Chondrocyte (in vitro differentiated cells): ENCODE measurements at regions not wholly inside any gene's neighbourhood (a gene's known extent, or its start where the extent isn't known, plus 50 kb on each side); places are given as distances from the start of the nearest gene placed in this dataset.

Experiments used
- DNase-seq: peaks from one replicate; pipeline ENCODE4 v3.0.0; 2021; ENCODE audit warnings: mixed read lengths, low spot score
- H3K27ac Mint-ChIP-seq: one replicate; pipeline ENCODE4 v1.8.0; 2021; ENCODE audit warnings: mild to moderate bottlenecking, moderate library complexity, mixed read lengths; ENCODE audit not compliant: unreplicated experiment
- H3K27me3 Mint-ChIP-seq: 2 replicates; pipeline ENCODE4 v1.8.0; 2021; ENCODE audit warnings: low read depth, mixed read lengths
- H3K36me3 Mint-ChIP-seq: 2 replicates; pipeline ENCODE4 v1.8.0; 2021; ENCODE audit warnings: low read depth, mixed read lengths
- H3K4me1 Mint-ChIP-seq: 2 replicates; pipeline ENCODE4 v1.8.0; 2021; ENCODE audit warnings: low read depth, mild to moderate bottlenecking, mixed read lengths
- H3K4me3 Mint-ChIP-seq: one replicate; pipeline ENCODE4 v1.8.0; 2021; ENCODE audit warnings: mild to moderate bottlenecking, moderate library complexity, mixed read lengths; ENCODE audit not compliant: unreplicated experiment
- H3K9me3 Mint-ChIP-seq: 2 replicates; pipeline ENCODE4 v1.8.0; 2021; ENCODE audit warnings: low read depth, mixed read lengths
- CTCF ChIP-seq: fragments of 200-600 bp; sonication (generic); IDR thresholded peaks from 2 replicates; pipeline ENCODE4 v1.5.0; 2021; ENCODE audit warnings: antibody characterized with exemption, mild to moderate bottlenecking, moderate library complexity

DNA sequence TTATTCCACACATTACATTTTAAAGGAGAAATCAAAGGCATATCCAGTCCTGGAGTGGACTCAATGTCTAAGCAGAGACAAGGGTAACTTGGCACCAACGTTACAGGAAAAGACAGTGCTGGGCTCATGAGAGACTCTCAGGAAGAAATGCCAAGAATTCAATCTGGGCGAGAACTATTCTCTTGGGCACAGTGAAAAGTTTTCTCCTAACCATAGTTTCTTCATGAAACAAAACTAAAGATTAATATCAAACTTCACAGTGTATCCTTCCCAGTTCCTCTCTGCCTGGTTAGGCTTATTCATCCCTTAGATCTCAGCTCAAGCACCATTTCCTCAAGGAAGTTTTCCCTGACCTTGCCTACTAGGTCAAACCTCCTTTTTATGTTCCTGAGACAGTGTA is 109.4 kb upstream of the TLL1 start:
- Mint-ChIP-seq H3K27me3 (peaks cover 8% of the 10 kb centered on the region), H3K9me3 (no peaks in the 10 kb centered on the region), H3K4me1 (peaks cover 38% of the 10 kb centered on the region), H3K27ac (no peak overlapping the region), H3K36me3 (no peaks in the 10 kb centered on the region), H3K4me3 (no peak overlapping the region)
- TF ChIP-seq CTCF: no peak
- no peak for DNase-seq

GRCh38 chr4:165765053-165765452 is 108.0 kb upstream of the TLL1 start:
- Mint-ChIP-seq H3K9me3 (no peaks in the 10 kb centered on the region), H3K4me3 (no peak overlapping the region), H3K27ac (no peak overlapping the region), H3K36me3 (no peaks in the 10 kb centered on the region), H3K4me1 (peaks cover 26% of the 10 kb centered on the region), H3K27me3 (peaks cover 8% of the 10 kb centered on the region)
- TF ChIP-seq CTCF: no peak
- DNase-seq: no peak

DNA sequence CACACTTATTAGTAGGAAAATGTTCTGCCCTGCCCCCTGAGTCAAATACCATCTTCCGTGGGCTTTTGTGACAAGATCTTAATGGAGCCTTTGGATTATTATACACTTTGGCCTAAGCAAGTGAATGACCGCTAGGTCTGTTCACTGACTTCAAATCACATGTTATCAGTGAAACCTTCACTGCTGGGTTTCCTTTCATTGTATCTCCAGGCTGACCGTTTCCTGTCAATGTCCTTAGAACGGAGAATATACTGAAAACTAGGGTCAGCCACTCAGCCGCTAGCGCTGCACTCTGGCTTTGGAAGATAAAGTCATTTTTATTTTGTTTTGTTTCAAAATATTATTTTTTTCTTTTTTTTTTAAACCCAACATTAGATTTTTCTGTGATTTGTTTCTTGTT is 107.0 kb upstream of the TLL1 start:
- H3K27ac Mint-ChIP-seq: no peak overlapping the region
- peaks cover 26% of the 10 kb centered on the region for H3K4me1 Mint-ChIP-seq
- H3K9me3 Mint-ChIP-seq: no peaks in the 10 kb centered on the region
- no peak for DNase-seq
- no peaks in the 10 kb centered on the region for H3K36me3 Mint-ChIP-seq
- no peak overlapping the region for H3K4me3 Mint-ChIP-seq
- peaks cover 8% of the 10 kb centered on the region for H3K27me3 Mint-ChIP-seq
- no peak for TF ChIP-seq CTCF

DNA sequence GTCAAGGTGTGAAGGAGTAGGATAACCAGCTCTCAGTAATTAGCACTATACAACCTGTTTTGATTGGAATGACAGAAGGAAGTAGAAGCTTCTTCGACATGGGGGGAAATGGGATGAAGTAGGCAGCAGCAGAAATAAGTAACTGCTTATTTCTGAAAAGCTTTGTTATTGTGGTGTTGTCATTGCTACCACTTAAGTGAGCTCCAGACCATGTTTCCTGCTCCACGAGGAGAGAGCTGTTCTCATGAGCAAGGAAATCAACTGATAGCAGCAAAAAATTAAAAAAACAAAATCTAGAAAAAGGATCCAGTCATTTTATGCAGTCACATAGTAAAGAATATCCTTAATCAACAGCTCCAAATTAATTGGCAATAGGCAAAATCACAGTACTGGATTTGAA is 106.1 kb upstream of the TLL1 start:
- DNase-seq: no peak
- H3K27ac Mint-ChIP-seq: no peak overlapping the region
- peaks cover 22% of the 10 kb centered on the region for H3K4me1 Mint-ChIP-seq
- H3K4me3 Mint-ChIP-seq: no peak overlapping the region
- H3K36me3 Mint-ChIP-seq: no peaks in the 10 kb centered on the region
- peaks cover 8% of the 10 kb centered on the region for H3K27me3 Mint-ChIP-seq
- no peaks in the 10 kb centered on the region for H3K9me3 Mint-ChIP-seq
- no peak for TF ChIP-seq CTCF

GRCh38 chr4:165767671-165768070 is 105.4 kb upstream of the TLL1 start:
- H3K36me3 Mint-ChIP-seq: no peaks in the 10 kb centered on the region
- peaks cover 8% of the 10 kb centered on the region for H3K27me3 Mint-ChIP-seq
- no peak for TF ChIP-seq CTCF
- H3K4me3 Mint-ChIP-seq: no peak overlapping the region
- DNase-seq: no peak
- H3K9me3 Mint-ChIP-seq: peaks cover 3% of the 10 kb centered on the region
- H3K27ac Mint-ChIP-seq: no peak overlapping the region
- peaks cover 21% of the 10 kb centered on the region for H3K4me1 Mint-ChIP-seq
